Subcutaneous abdominal adipose tissue (tissue), 5 donors: ENCODE measurements at regions not wholly inside any gene's neighbourhood (a gene's known extent, or its start where the extent isn't known, plus 50 kb on each side); places are given as distances from the start of the nearest gene placed in this dataset.
"Not testable (repeated sequence)": the region's sequence is repeated elsewhere in the genome, so short reads cannot be mapped to it uniquely, and the experiment has no call there.

Experiments used
- H3K27ac ChIP-seq: one replicate; pipeline ENCODE4 v1.7.0; 2013; ENCODE audit warnings: low read depth, mild to moderate bottlenecking, inconsistent platforms, low read length, moderate library complexity
- H3K27me3 ChIP-seq, 5 donors: one replicate each; pipeline ENCODE4 v1.7.0; 2013; ENCODE audit warnings: low read length in 5 of 5, inconsistent platforms in 1 of 5; ENCODE audit not compliant: control insufficient read depth in 5 of 5, insufficient read depth in 4 of 5
- H3K36me3 ChIP-seq, 5 donors: one replicate each; pipeline ENCODE4 v1.7.0; 2013; ENCODE audit warnings: low read length in 5 of 5; ENCODE audit not compliant: control insufficient read depth in 5 of 5, insufficient read depth in 5 of 5
- H3K4me1 ChIP-seq, 5 donors: one replicate each; pipeline ENCODE4 v1.7.0; 2013; ENCODE audit warnings: low read length in 5 of 5, mild to moderate bottlenecking in 3 of 5, moderate library complexity in 1 of 5; ENCODE audit not compliant: control insufficient read depth in 5 of 5, insufficient read depth in 5 of 5
- H3K4me3 ChIP-seq, 5 donors: one replicate each; pipeline ENCODE4 v1.7.0; 2013; ENCODE audit warnings: low read length in 5 of 5, low read depth in 1 of 5
- H3K9ac ChIP-seq, 5 donors: one replicate each; pipeline ENCODE4 v1.7.0; 2013; ENCODE audit warnings: low read length in 5 of 5, mild to moderate bottlenecking in 4 of 5, moderate library complexity in 3 of 5
- H3K9me3 ChIP-seq, 5 donors: one replicate each; pipeline ENCODE4 v1.7.0; 2013; ENCODE audit warnings: low read length in 5 of 5; ENCODE audit not compliant: control insufficient read depth in 5 of 5
- donor health status: healthy.
- donor health status: healthy.
- donor health status: healthy.
- donor health status: healthy.
- donor health status: healthy.

- no peaks in the 10 kb centered on the region for H3K4me1 ChIP-seq
- no peak overlapping the region for H3K9ac ChIP-seq
- no peak overlapping the region for H3K4me3 ChIP-seq
- no peak overlapping the region for H3K27ac ChIP-seq
- H3K27me3 ChIP-seq: no peaks in the 10 kb centered on the region
- H3K36me3 ChIP-seq: no peaks in the 10 kb centered on the region
- no peaks in the 10 kb centered on the region for H3K9me3 ChIP-seq
Observed at GRCh38 chr2:193199322-193199721, 1004.6 kb upstream of the TMEFF2 start.

- no peaks in the 10 kb centered on the region for H3K9me3 ChIP-seq
- H3K27ac ChIP-seq: no peak overlapping the region
- H3K4me1 ChIP-seq: no peaks in the 10 kb centered on the region
- H3K36me3 ChIP-seq: no peaks in the 10 kb centered on the region
- no peaks in the 10 kb centered on the region for H3K27me3 ChIP-seq
- peak overlapping the region in 4 of 5 donors; percentile 3 to 48 (median 18) for H3K4me3 ChIP-seq
- peak overlapping the region in 2 of 5 donors; percentile 25 to 62 for H3K9ac ChIP-seq
Observed at GRCh38 chr2:193187816-193188215, 993.1 kb upstream of the TMEFF2 start.

- not testable (repeated sequence) for H3K27me3 ChIP-seq, H3K9me3 ChIP-seq, H3K27ac ChIP-seq, H3K4me1 ChIP-seq, H3K4me3 ChIP-seq, H3K9ac ChIP-seq, H3K36me3 ChIP-seq
Observed at GRCh38 chr2:193170981-193171380, 976.2 kb upstream of the TMEFF2 start.

GRCh38 chr2:193156480-193156879 lies 961.7 kb upstream of the TMEFF2 start:
- no peaks in the 10 kb centered on the region for H3K4me1 ChIP-seq
- no peaks in the 10 kb centered on the region for H3K27me3 ChIP-seq
- no peak overlapping the region for H3K9ac ChIP-seq
- no peaks in the 10 kb centered on the region for H3K9me3 ChIP-seq
- H3K27ac ChIP-seq: no peak overlapping the region
- H3K4me3 ChIP-seq: no peak overlapping the region
- H3K36me3 ChIP-seq: no peaks in the 10 kb centered on the region

- no peak overlapping the region for H3K4me3 ChIP-seq
- H3K27ac ChIP-seq: no peak overlapping the region
- H3K9me3 ChIP-seq: no peaks in the 10 kb centered on the region
- H3K9ac ChIP-seq: no peak overlapping the region
- H3K36me3 ChIP-seq: no peaks in the 10 kb centered on the region
- no peaks in the 10 kb centered on the region for H3K4me1 ChIP-seq
- H3K27me3 ChIP-seq: no peaks in the 10 kb centered on the region
Observed at GRCh38 chr2:193154076-193154475, 959.3 kb upstream of the TMEFF2 start.

- Histone ChIP-seq H3K9me3 (no peaks in the 10 kb centered on the region), H3K9ac (no peak overlapping the region), H3K4me1 (no peaks in the 10 kb centered on the region), H3K4me3 (no peak overlapping the region), H3K27me3 (no peaks in the 10 kb centered on the region), H3K27ac (no peak overlapping the region), H3K36me3 (no peaks in the 10 kb centered on the region)
Observed at GRCh38 chr2:193153576-193153975, 958.8 kb upstream of the TMEFF2 start.

- not testable (repeated sequence) for H3K9me3 ChIP-seq, H3K36me3 ChIP-seq, H3K4me3 ChIP-seq, H3K27me3 ChIP-seq, H3K4me1 ChIP-seq, H3K9ac ChIP-seq, H3K27ac ChIP-seq
Observed at GRCh38 chr2:193142467-193142866, 947.7 kb upstream of the TMEFF2 start.

GRCh38 chr2:193141998-193142397 lies 947.3 kb upstream of the TMEFF2 start:
- Histone ChIP-seq H3K4me3 (no peak overlapping the region), H3K9ac (no peak overlapping the region), H3K9me3 (peaks cover 0 to 5% (median 0%) of the 10 kb centered on the region in 5 donors)

GRCh38 chr2:193140895-193141294 lies 946.2 kb upstream of the TMEFF2 start:
- H3K27me3 ChIP-seq, H3K36me3 ChIP-seq, H3K9me3 ChIP-seq, H3K27ac ChIP-seq, H3K4me3 ChIP-seq, H3K4me1 ChIP-seq, H3K9ac ChIP-seq: not testable (repeated sequence)

More at GRCh38 chr2:193141998-193142397, 947.3 kb upstream of the TMEFF2 start:
- Histone ChIP-seq H3K4me1 (peaks cover 0 to 3% (median 0%) of the 10 kb centered on the region in 5 donors), H3K27me3 (no peaks in the 10 kb centered on the region), H3K27ac (no peak overlapping the region), H3K36me3 (no peaks in the 10 kb centered on the region)

- H3K27ac ChIP-seq: no peak overlapping the region
- no peaks in the 10 kb centered on the region for H3K36me3 ChIP-seq
- H3K27me3 ChIP-seq: no peaks in the 10 kb centered on the region
- no peaks in the 10 kb centered on the region for H3K4me1 ChIP-seq
- no peak overlapping the region for H3K9ac ChIP-seq
- no peak overlapping the region for H3K4me3 ChIP-seq
- no peaks in the 10 kb centered on the region for H3K9me3 ChIP-seq
Observed at GRCh38 chr2:193124815-193125214, 930.1 kb upstream of the TMEFF2 start.

- Histone ChIP-seq H3K36me3 (no peaks in the 10 kb centered on the region), H3K4me3 (no peak overlapping the region), H3K27me3 (no peaks in the 10 kb centered on the region), H3K27ac (no peak overlapping the region), H3K9me3 (no peaks in the 10 kb centered on the region), H3K4me1 (no peaks in the 10 kb centered on the region), H3K9ac (no peak overlapping the region)
Observed at GRCh38 chr2:193114827-193115226, 920.1 kb upstream of the TMEFF2 start.
